Gastroesophageal sphincter (tissue), 4 donors: ENCODE measurements at regions not wholly inside any gene's neighbourhood (a gene's known extent, or its start where the extent isn't known, plus 50 kb on each side); places are given as distances from the start of the nearest gene placed in this dataset.

Experiments
- ATAC-seq: fragments of 150-250 bp; one replicate; pipeline ENCODE4 v1.9.1; 2016; ENCODE audit warnings: mild to moderate bottlenecking, moderate library complexity
- H3K27ac ChIP-seq, 4 donors: fragments of 200-600 bp; sonication (generic) in 3 of 4; 1 replicate in 3 of 4; 2 replicates in 1 of 4; pipeline ENCODE4 v1.5.1; 2016 to 2019
- H3K27me3 ChIP-seq: fragments of 200-600 bp; sonication (generic); one replicate; pipeline ENCODE4 v1.5.1; 2019
- H3K36me3 ChIP-seq, 2 donors: fragments of 200-600 bp; sonication (generic); one replicate each; pipeline ENCODE4 v1.5.1; 2019; ENCODE audit warnings: control low read depth in 1 of 2
- H3K4me1 ChIP-seq, 3 donors: fragments of 200-600 bp; sonication (generic); 1 replicate in 2 of 3; 2 replicates in 1 of 3; pipeline ENCODE4 v1.5.1; 2016 to 2019; ENCODE audit warnings: control low read depth in 2 of 3
- H3K4me3 ChIP-seq, 2 donors: fragments of 200-600 bp; sonication (generic); one replicate each; pipeline ENCODE4 v1.5.1; 2019; ENCODE audit warnings: mild to moderate bottlenecking in 1 of 2, moderate library complexity in 1 of 2
- H3K9me3 ChIP-seq, 3 donors: fragments of 200-600 bp; sonication (generic); one replicate each; pipeline ENCODE4 v1.5.1; 2017 to 2019; ENCODE audit warnings: control low read depth in 2 of 3
- EP300 ChIP-seq: sonication (generic); formaldehyde crosslinking; IDR thresholded peaks from one replicate; pipeline ENCODE4 v1.6.1; 2017; ENCODE audit warnings: antibody characterized with exemption, mild to moderate bottlenecking
- POLR2A ChIP-seq, 2 donors: fragments of 450-650 bp; IDR thresholded peaks; one replicate each; pipeline ENCODE4 v1.6.1; 2017; ENCODE audit warnings: antibody characterized with exemption in 2 of 2, mild to moderate bottlenecking in 2 of 2, moderate library complexity in 1 of 2
- POLR2AphosphoS5 ChIP-seq: sonication (generic); formaldehyde crosslinking; IDR thresholded peaks from one replicate; pipeline ENCODE4 v1.6.1; 2017; ENCODE audit warnings: antibody characterized with exemption
- WGBS, 2 donors: methylation state at CpG; one replicate each; pipeline ENCODE4 v1.1.5; 2018; ENCODE audit warnings: low coverage in 1 of 2; 5-methylcytosine and 5-hydroxymethylcytosine counted together
- TF ChIP-seq, protein P1 (sequence below), 4 experiments: fragments of 200-600 bp in 2 of 4; fragments of 450-650 bp in 2 of 4; sonication (generic) in 1 of 4; IDR thresholded peaks; one replicate each; pipeline ENCODE4 v1.5.1; 2017 to 2019; ENCODE audit warnings: antibody characterized with exemption in 4 of 4, mild to moderate bottlenecking in 2 of 4, moderate library complexity in 2 of 4

DNA sequence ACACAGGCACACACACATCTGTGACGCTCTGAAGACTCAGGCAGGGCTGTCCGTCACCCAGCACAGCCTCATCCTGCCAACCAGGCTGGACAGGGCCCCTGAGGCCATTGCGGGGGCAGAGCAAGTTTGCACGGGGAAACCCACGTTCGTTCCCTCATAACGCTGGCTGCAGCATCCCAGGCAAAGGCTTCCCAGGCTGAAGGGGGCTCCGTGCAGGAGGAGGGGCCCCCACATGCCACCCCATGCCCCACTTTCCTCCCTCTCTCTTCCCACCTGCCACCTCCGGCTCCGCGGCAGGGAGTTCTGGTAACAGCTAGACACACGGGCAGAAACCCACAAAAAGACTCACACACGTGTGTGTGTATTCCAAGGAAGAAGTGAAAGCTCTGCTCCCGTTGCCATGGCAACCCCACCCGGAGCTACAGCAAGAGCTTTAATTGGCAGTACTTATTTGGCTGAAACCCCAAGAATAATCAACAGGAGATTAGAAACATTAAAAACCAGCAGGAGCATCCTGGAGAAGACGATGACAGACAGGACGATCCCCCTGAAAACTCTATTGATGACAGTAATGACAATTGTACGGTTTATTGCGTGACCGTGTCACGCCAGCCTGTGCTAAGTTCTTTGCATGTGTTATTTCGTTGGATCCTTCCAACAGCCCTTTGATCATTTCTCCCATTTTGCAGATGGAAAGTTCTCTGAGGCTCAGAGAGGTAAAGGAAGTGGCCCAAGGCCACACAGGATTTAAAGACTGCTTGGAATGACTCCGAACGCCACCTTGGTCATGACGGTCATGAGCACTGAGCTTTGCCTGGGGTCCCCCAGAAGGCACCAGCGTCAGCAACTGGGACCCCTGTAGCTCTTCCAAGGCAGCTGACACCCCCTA, 247.1 kb downstream of the NPHP4 start:
- peaks cover 68% of the 10 kb centered on the region for H3K27me3 ChIP-seq
- peaks cover 0 to 15% (median 0%) of the 10 kb centered on the region in 3 donors for H3K4me1 ChIP-seq
- TF ChIP-seq POLR2AphosphoS5 = no peak
- TF ChIP-seq POLR2A (IDR thresholded peaks at IDR 0.05) = no peak
- TF ChIP-seq, protein P1, sequence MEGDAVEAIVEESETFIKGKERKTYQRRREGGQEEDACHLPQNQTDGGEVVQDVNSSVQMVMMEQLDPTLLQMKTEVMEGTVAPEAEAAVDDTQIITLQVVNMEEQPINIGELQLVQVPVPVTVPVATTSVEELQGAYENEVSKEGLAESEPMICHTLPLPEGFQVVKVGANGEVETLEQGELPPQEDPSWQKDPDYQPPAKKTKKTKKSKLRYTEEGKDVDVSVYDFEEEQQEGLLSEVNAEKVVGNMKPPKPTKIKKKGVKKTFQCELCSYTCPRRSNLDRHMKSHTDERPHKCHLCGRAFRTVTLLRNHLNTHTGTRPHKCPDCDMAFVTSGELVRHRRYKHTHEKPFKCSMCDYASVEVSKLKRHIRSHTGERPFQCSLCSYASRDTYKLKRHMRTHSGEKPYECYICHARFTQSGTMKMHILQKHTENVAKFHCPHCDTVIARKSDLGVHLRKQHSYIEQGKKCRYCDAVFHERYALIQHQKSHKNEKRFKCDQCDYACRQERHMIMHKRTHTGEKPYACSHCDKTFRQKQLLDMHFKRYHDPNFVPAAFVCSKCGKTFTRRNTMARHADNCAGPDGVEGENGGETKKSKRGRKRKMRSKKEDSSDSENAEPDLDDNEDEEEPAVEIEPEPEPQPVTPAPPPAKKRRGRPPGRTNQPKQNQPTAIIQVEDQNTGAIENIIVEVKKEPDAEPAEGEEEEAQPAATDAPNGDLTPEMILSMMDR (IDR thresholded peaks at IDR 0.05) = no peak
- no peak for TF ChIP-seq EP300
- no peak overlapping the region for H3K27ac ChIP-seq
- ATAC-seq = no peak
- 50 to 53% methylated on average over 7 to 10 of the region's 26 CpGs for WGBS, 2 donors
- no peaks in the 10 kb centered on the region for H3K9me3 ChIP-seq
- no peak overlapping the region for H3K4me3 ChIP-seq
- H3K36me3 ChIP-seq = no peaks in the 10 kb centered on the region

DNA sequence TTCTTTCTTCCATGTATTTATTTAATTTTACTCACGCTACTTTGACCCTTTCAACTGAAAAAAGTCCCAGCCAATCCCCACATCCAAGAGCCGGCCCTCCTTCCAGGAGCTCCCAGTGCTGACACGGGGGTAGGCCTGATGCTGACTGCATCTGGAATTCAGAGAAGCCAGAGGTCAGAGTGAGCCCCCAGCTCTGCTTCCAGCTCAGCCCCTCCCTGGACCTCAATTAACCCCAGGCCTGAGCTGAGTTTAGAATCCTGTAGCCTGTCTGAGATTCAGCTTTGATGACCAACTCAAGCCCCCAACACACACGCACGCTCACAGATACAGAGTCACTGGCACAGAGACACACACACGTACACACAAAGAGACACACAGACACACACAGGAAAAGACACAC, 247.9 kb downstream of the NPHP4 start:
- Histone ChIP-seq H3K27ac (no peak overlapping the region), H3K36me3 (no peaks in the 10 kb centered on the region), H3K27me3 (peaks cover 66% of the 10 kb centered on the region), H3K4me1 (peaks cover 0 to 15% (median 0%) of the 10 kb centered on the region in 3 donors), H3K4me3 (no peak overlapping the region), H3K9me3 (no peaks in the 10 kb centered on the region)
- TF ChIP-seq POLR2A (IDR thresholded peaks at IDR 0.05) = no peak
- TF ChIP-seq POLR2AphosphoS5 = no peak
- no peak for TF ChIP-seq EP300
- TF ChIP-seq, protein P1 (IDR thresholded peaks at IDR 0.05) = no peak
- ATAC-seq = no peak
- WGBS, 2 donors = 80 to 89% methylated on average over 1 to 5 of the region's 6 CpGs

DNA sequence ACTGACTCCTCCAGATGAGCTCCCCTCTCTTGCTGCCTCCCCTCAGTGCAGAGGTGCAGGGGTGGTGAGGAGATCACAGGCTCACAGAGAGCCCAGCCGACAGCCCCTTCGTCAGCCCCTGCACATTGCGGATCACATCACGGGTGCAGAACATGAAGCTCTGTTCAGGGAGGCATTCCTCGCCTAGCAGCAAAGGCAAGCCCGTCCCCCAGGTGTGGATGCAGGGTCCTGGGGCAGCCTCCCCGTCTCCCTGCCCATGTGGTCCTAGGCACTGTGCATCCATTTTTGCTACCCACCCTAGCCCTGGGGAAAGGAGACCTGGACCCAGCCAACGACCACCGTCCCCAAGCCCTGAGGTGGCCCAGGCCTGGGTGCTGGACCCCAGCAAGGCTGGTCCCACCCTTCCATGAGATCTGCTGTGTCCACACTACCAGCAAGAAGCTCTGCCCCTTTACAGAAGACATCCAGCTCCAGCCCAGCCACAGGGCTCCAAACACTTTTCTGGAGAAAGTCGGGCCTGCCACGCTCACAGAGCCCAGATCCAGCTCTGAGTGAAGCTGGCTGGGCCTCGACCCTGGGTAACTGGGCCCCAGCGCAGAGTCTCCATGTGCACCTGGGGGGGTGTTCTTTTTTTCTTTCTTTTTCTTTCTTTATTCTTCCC, 248.7 kb downstream of the NPHP4 start:
- TF ChIP-seq EP300 (no peak), POLR2AphosphoS5 (no peak), POLR2A (IDR thresholded peaks at IDR 0.05) (no peak)
- TF ChIP-seq, protein P1 (IDR thresholded peaks at IDR 0.05) = no peak
- Histone ChIP-seq H3K36me3 (no peaks in the 10 kb centered on the region), H3K4me1 (peaks cover 0 to 15% (median 0%) of the 10 kb centered on the region in 3 donors), H3K27me3 (peaks cover 59% of the 10 kb centered on the region), H3K4me3 (no peak overlapping the region), H3K27ac (no peak overlapping the region), H3K9me3 (no peaks in the 10 kb centered on the region)
- ATAC-seq = no peak
- WGBS, 2 donors = 53 to 96% methylated on average over 4 of the region's 13 CpGs

DNA sequence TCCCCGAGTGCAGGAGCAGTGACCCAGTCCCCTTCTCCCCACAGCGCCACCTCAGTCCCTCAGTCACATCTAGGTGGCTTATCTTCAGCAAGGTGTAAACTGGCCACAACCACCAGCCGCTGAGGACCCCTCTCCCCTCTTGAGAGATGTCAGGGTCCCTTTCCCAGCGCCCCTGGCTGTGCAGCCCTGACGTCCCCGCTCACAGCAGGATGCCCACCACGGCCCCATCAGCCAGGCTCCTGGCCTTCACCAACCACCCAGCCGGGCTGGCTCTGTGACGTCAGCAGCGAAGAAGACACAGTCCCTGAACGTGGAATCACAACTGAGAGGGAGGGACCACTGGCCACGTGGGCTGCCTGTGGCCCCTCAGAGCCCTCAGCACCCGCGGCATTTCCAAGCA, 249.4 kb downstream of the NPHP4 start:
- no peak for TF ChIP-seq POLR2A (IDR thresholded peaks at IDR 0.05)
- TF ChIP-seq, protein P1 (IDR thresholded peaks at IDR 0.05) = no peak
- peaks cover 61% of the 10 kb centered on the region for H3K27me3 ChIP-seq

DNA sequence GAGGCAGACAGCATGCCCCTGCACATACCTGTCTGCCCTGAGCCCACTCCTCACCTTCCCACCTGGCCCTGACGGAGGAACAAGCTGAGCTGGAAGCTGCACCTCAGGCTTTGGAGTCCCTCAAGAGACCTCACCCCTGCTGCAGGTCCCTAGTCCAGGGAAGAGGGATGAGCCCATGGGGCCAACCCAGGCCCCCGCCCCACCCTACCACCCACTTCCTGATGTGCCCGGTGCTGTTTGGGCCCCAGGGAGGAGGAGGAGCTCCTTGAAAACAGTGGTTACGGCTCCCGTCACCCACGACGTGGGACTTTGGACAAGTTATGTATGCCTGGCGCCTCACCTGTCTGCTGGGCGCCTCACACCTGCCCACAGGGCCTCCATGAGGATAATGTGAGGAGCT, 250.2 kb downstream of the NPHP4 start:
- no peaks in the 10 kb centered on the region for H3K9me3 ChIP-seq
- no peaks in the 10 kb centered on the region for H3K36me3 ChIP-seq
- WGBS, 2 donors = no CpG with 5 or more reads among the region's 9 CpGs
- no peak overlapping the region for H3K27ac ChIP-seq
- TF ChIP-seq EP300 (no peak), POLR2AphosphoS5 (no peak), POLR2A (IDR thresholded peaks at IDR 0.05) (no peak)
- TF ChIP-seq, protein P1 (IDR thresholded peaks at IDR 0.05) = no peak
- no peak for ATAC-seq
- peaks cover 57% of the 10 kb centered on the region for H3K27me3 ChIP-seq
- no peak overlapping the region for H3K4me3 ChIP-seq
- peaks cover 0 to 15% (median 0%) of the 10 kb centered on the region in 3 donors for H3K4me1 ChIP-seq

More for the DNA sequence above, 249.4 kb downstream of the NPHP4 start:
- H3K9me3 ChIP-seq = no peaks in the 10 kb centered on the region
- 78 to 100% methylated on average over 1 to 3 of the region's 14 CpGs for WGBS, 2 donors
- H3K4me1 ChIP-seq = peaks cover 0 to 15% (median 0%) of the 10 kb centered on the region in 3 donors
- H3K36me3 ChIP-seq = no peaks in the 10 kb centered on the region
- ATAC-seq = no peak
- no peak overlapping the region for H3K27ac ChIP-seq
- H3K4me3 ChIP-seq = no peak overlapping the region
